DMS 273 (cell line): ENCODE measurements at regions not wholly inside any gene's neighbourhood (a gene's known extent, or its start where the extent isn't known, plus 50 kb on each side); places are given as distances from the start of the nearest gene placed in this dataset.

Experiments used
- DNase-seq: peaks from one replicate; lab custom pipeline; 2025; ENCODE audit not compliant: unreplicated experiment; lab: John Stamatoyannopoulos, UW

DNA sequence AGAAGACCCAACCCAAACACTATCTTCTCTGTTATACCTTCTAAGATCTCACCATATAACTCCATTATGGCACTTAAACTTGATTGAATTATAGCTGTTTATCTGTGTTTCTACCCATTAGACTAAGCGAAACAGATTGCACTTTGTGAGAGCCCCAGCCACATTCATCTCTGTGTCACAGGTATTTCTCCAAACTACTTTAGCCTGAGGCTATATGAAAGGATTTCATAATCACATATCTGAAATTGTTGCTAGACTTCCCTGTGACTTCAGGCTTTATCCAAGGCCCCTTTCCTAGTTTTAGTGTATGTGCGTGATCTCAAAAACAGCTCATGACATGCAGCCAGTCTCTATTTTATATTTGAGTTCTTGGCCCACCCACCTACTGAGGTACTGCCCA is 745.0 kb upstream of the ACVR2A start:
- no peak for DNase-seq

- no peak for DNase-seq
Observed at GRCh38 chr2:147098940-147099339, 745.9 kb upstream of the ACVR2A start.

GRCh38 chr2:147097747-147098146 is 747.1 kb upstream of the ACVR2A start:
- DNase-seq = no peak

DNA sequence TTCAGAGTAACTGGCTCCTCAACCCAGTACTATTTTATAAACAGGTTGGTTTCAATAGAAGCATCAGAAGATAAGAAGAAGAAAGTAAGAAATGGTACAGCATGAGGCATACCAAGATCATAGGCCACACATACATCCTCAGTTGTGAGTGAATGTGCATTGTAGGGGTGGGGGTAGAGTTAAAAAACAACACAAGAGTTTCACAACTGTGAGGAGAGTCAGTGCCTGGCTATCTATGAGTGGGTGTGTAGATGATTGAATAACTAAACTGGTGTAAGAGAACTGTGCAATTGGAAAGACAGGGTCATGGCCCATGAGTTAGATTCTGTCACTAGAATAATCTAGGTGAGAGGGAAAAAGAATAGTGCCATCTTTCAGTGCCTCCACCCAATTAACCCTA is 748.2 kb upstream of the ACVR2A start:
- no peak for DNase-seq

DNA sequence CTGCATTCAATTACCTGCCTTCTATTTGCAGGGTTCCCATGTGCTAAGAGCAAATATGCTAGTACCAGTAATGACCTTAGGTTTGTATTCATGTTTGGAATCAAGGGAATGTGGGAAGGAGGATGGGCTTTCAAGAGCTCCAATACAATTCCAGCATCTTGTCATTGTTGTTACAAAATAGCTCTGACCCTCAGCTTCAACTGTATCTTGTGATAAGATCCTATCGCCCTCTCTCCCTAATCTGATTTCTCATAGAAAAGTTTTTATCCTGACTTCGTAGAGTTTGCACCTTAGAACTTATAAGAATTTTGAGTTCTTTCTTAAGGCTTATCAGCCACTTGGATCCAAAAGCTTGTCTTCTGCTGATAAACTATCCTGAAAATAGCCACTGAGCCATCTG is 749.5 kb upstream of the ACVR2A start:
- no peak for DNase-seq

GRCh38 chr2:147094077-147094476 is 750.8 kb upstream of the ACVR2A start:
- no peak for DNase-seq

- no peak for DNase-seq
Observed at GRCh38 chr2:147092266-147092665, 752.6 kb upstream of the ACVR2A start.

DNA sequence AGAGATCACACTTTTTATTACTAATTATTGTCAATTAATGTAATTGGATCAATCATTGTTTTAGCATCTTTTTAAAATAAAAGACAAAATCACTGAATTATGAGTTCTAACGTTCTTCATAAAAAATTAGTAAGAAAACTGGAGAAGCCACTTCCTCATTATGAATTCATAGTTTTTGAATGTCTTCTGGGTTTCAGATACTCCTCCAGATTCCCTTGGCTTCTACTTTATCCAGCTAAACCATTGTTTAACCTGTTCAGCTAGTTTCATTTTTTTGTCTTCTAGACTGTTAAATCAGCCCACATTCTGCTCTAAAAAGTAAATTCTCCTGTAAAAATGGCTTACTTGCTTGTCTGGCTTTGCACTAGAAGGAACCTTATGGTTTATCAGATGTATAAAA is 753.4 kb upstream of the ACVR2A start:
- DNase-seq = no peak

GRCh38 chr2:147088871-147089270 is 756.0 kb upstream of the ACVR2A start:
- DNase-seq = no peak

GRCh38 chr2:147086715-147087114 is 758.1 kb upstream of the ACVR2A start:
- no peak for DNase-seq

DNA sequence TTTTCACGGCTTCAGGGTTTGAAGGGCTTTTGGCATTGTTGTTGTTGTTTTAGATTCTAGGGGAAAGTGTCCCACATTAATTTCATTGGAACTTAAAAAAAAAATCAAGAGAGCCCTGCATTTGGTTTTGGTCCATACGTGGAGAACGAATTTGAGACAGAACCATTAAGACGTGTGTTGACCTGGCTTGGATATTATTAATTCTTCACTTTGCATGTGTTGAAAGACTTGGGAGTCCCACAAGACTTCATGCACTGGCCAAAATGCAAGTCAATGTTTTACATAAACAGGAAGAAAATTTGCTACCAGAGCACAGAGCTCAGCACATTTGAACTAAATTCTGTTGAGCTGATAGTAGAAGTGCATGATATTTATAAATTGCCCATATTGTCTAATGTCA is 761.2 kb upstream of the ACVR2A start:
- no peak for DNase-seq

DNA sequence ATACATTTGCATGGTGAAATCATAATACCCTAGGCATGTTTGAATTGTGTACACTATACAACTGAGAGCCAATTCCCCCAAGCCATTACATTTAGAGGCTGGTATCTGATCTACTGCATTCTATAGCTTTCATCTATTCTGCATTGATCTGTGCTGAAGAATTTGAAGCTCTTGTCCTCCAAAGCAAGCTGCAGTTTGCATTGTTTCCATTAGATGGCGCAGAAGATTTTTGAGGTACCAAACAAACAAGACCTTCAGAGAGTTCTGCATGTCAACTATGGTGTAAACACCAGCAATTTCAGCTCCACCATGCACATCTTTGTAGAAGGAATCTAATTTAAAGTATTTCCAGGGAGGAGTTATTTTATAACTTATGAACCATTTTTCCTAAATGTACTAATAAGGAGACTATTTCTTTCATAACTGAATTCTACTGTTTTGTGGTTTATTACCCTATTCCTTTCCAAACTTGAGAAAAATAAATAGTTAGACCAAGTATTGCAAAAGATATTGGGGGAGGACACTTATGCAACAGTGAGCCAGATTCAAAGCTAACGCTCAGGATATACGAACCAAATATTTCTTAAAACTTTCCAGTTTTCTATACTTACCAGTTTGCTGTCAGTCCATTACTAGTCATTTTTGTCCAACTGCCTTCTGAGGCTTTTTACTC is 761.8 kb upstream of the ACVR2A start:
- DNase-seq = peak; percentile 84

DNA sequence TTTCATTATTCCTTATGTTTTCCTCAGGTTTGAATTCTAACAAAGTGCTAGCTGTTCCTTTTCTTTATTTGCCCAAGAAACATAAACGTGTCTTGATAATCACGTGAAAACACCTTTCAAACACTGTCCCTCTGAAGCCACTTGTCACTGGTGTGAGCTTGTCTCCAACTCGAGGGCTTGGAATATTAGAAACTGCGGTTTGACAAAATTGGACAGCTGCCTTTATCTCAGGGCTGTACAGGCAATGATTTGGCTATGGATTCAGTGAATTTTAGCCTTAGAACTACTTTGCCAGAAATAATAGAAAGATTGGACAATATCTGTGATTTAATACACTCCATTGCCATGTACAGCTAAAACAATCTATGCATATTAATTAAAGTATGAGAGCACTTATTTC is 763.0 kb upstream of the ACVR2A start:
- no peak for DNase-seq

- no peak for DNase-seq
Observed at GRCh38 chr2:147076634-147077033, 768.2 kb upstream of the ACVR2A start.

DNA sequence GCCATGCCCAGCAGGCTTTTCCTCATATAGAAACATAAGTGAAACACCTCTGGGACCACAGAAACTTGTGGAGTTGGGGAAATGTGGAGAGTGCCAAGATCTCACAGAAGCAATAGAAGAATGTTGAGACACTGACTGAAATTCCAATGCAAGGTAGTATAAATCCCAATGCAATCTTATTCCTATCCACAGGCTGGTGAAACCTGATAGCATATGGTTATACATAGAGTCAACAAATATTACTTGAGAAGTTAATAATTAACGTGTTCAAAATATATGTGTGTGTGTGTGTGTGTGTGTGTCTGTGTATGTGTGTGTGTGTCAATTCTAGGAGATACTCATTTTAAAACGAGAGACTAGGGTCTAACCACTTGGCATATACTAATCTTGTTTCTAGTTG is 776.8 kb upstream of the ACVR2A start:
- DNase-seq = no peak

- no peak for DNase-seq
Observed at GRCh38 chr2:147067136-147067535, 777.7 kb upstream of the ACVR2A start.

DNA sequence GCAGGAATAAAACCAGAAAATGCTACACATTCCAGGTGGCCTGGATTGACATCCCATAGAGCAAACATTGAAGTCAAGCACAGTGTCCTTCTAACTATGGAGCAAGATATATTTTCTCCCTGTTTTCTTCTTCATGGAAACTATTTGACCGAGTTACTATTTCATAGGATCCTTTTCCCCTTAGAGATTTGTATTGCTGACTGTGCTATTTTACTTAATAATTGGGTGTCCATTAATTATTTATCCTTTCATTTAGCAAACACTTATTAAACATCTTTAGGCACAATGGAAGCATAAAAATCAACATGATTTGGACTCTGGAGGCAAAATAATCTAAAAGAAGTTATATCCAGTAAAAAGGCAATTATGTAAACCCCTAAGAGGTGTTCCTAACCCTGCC is 782.8 kb upstream of the ACVR2A start:
- DNase-seq = no peak

DNA sequence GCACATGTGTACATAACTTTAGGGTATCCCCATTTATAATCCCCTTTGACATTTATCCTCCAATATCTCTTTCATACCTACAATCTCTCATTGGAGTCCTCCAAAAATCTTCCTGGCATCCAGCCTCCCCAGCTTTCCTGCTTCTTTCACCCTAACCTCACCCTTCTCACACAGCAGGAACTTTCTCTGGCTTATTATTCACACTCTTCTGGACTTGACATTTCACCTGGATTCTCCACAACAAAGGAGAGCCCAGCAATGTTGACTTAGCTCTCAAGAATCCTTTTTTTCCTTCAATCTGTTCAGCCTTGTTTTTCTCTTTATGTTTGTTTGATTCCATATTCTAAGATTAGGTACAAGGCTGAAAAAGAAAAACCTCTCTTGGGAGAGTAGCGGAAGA is 783.6 kb upstream of the ACVR2A start:
- no peak for DNase-seq

DNA sequence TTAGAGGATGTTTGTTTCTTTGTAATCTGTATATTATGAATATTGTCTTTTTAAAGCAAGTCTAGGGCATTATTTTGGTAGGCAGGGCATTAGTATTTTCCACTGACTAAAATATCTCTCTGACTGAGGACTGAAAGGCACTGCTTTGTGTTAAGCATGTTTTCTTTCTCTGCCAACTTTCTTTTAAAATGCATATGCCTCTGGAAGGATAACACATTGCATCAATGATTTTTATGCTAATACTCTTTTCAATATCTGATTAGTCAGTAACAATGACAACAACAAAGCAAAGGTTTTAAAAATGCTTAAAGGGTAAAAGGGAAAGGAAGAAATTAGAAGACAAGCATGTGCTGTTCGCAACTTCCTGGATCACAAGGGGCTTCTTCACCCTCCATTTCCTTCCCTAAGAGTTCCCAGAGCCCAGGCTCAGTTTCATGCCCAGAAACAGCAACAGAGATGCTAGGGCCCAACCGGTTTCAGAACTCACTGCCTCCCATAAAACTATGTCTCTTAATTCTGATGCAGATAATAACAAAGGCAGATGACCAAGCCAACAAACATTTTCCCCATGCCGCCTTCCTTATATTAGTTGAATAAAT is 786.8 kb upstream of the ACVR2A start:
- no peak for DNase-seq

DNA sequence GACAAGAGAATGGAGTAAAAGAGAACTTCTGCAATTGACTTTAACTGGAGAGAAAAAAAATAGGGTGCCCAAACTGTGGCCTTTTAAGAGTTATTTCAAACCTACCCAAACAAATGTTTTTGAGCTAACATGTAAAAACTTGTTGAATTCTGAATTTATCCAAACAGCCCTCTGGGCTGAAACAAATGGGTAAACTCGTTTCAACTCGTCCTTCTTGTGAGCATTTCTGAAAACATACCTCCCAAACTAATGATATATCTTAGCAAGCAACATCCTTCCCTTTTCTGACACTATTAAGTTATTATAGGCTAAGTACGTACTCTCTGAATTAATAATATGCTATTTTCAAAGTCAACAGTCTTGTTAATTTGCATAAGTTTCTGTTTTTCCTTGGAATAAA is 793.0 kb upstream of the ACVR2A start:
- DNase-seq = no peak

DNA sequence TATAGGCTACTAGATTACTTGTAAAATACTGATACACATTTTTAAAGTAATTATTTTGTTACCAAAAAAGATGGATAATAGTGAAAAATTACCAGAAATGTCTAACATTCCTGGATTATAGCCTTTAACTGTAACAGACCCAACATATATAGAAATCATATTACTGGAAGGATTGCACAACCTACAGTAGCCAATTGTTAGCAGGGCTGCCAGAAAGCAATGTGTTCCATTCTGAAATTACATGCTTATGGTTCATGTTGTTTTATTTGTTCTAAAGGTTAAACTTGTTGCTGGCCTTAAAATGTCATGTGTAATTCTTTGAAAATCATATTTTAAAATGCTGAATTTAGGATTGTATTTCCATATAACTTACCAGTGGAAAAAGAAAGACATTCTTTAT is 793.6 kb upstream of the ACVR2A start:
- no peak for DNase-seq

DNA sequence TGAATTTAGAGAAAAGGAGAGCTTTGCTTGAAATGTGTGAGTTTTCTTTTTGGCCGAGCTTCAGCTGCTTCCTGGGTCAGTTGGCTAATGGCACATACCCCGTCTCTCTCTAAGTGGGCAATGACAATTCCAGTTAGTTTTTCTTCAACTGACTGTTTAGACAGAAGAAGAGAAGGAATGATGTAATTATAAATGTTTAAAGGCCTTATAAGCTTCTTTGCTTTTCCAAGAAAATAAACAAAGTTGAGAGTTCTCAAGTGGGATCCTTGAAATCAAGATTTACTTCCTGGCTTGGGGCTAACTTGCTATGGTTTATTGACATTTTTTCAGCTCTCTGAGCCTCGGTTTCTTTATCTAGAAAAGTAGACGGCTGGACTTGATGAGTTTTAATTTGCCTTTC is 794.9 kb upstream of the ACVR2A start:
- no peak for DNase-seq

GRCh38 chr2:147046473-147046872 is 798.4 kb upstream of the ACVR2A start:
- no peak for DNase-seq
